ENCODE measurements at regions not wholly inside any gene's neighbourhood (a gene's known extent, or its start where the extent isn't known, plus 50 kb on each side); places are given as distances from the start of the nearest gene placed in this dataset.
"Not testable (repeated sequence)": the region's sequence is repeated elsewhere in the genome, so short reads cannot be mapped to it uniquely, and the experiment has no call there.

DNA sequence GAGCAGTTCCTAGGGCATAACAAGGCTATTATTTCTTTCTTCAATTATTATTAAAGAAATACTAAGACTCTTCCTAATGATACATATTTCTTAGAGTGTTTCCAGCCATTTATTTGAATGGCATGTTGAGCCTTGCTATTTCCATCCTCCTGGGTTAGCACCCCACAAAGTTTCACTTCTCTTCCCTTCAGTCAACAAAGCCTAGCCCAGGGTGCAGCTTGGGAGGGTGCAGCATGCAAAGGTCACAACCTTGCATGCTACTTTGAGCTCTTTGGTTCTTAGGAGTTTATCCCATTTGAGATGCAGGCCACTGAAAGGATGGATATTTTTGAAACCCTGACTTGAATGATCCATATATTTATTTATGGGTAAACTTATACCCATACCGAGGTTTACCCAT, 454.4 kb upstream of the MEIS1 start:
- Histone ChIP-seq H3K27me3 (replicated peaks; ENCODE audit: insufficient read depth) (no peaks in the 10 kb centered on the region), H3K9me3 (no peaks in the 10 kb centered on the region), H3K4me1 (ENCODE audit: control insufficient read depth in 1 of 2, low read depth in 2 of 2) (no peaks in the 10 kb centered on the region), H3K36me3 (no peaks in the 10 kb centered on the region), H3K27ac (no peak overlapping the region), H3K4me3 (no peak overlapping the region)
- no peak for TF ChIP-seq CTCF (IDR thresholded peaks at IDR 0.05)
- no peak for DNase-seq (ENCODE audit: low spot score)
- ATAC-seq (ENCODE audit: insufficient number of reproducible peaks, low FRiP score, low read depth): no peak

GRCh38 chr2:65979446-65979845, 455.5 kb upstream of the MEIS1 start:
- no peak for DNase-seq (ENCODE audit: low spot score)
- no peak for TF ChIP-seq CTCF (IDR thresholded peaks at IDR 0.05)
- no peak overlapping the region for H3K27ac ChIP-seq
- no peaks in the 10 kb centered on the region for H3K27me3 ChIP-seq (replicated peaks; ENCODE audit: insufficient read depth)
- no peaks in the 10 kb centered on the region for H3K4me1 ChIP-seq (ENCODE audit: control insufficient read depth in 1 of 2, low read depth in 2 of 2)
- no peaks in the 10 kb centered on the region for H3K36me3 ChIP-seq
- ATAC-seq (ENCODE audit: insufficient number of reproducible peaks, low FRiP score, low read depth): no peak
- H3K4me3 ChIP-seq: no peak overlapping the region
- no peaks in the 10 kb centered on the region for H3K9me3 ChIP-seq

- TF ChIP-seq CTCF (IDR thresholded peaks at IDR 0.05): no peak
- no peak for DNase-seq (ENCODE audit: low spot score)
These were observed 460.7 kb upstream of the MEIS1 start for GRCh38 chr2:65974067-65974723.

DNA sequence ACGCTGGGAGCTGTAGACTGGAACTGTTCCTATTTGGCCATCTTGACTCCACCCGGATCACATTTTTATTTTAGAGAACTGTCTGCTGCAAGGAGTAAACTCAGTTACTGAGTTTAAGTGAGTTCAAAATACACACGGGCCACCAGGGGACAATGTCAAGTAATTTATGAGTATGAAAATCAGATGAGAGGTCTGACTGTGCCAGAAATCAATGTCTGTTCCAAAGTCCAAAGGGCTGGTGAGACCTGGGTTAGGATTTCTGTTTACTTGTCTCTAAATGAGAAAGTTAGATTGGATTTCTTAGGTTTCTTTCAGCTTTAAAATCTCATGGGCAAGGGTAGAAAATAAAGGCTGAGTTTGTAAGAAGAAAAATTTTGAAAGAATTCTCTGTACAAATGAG, 465.8 kb upstream of the MEIS1 start:
- Histone ChIP-seq H3K27ac (no peak overlapping the region), H3K4me1 (ENCODE audit: control insufficient read depth in 1 of 2, low read depth in 2 of 2) (no peaks in the 10 kb centered on the region)
- ATAC-seq (ENCODE audit: insufficient number of reproducible peaks, low FRiP score, low read depth): no peak

More at GRCh38 chr2:65974067-65974723, 460.7 kb upstream of the MEIS1 start:
- Histone ChIP-seq H3K4me1 (ENCODE audit: control insufficient read depth in 1 of 2, low read depth in 2 of 2) (no peaks in the 10 kb centered on the region), H3K27ac (no peak overlapping the region), H3K4me3 (no peak overlapping the region), H3K27me3 (replicated peaks; ENCODE audit: insufficient read depth) (no peaks in the 10 kb centered on the region), H3K36me3 (no peaks in the 10 kb centered on the region), H3K9me3 (no peaks in the 10 kb centered on the region)
- no peak for ATAC-seq (ENCODE audit: insufficient number of reproducible peaks, low FRiP score, low read depth)

GRCh38 chr2:65963303-65963702, 471.6 kb upstream of the MEIS1 start:
- DNase-seq (ENCODE audit: low spot score); H3K36me3 ChIP-seq; H3K4me1 ChIP-seq (ENCODE audit: control insufficient read depth in 1 of 2, low read depth in 2 of 2); H3K27ac ChIP-seq; H3K27me3 ChIP-seq (replicated peaks; ENCODE audit: insufficient read depth); ATAC-seq (ENCODE audit: insufficient number of reproducible peaks, low FRiP score, low read depth); H3K4me3 ChIP-seq; H3K9me3 ChIP-seq: not testable (repeated sequence)

More for the DNA sequence above, 465.8 kb upstream of the MEIS1 start:
- Histone ChIP-seq H3K27me3 (replicated peaks; ENCODE audit: insufficient read depth) (no peaks in the 10 kb centered on the region), H3K4me3 (no peak overlapping the region), H3K36me3 (no peaks in the 10 kb centered on the region), H3K9me3 (no peaks in the 10 kb centered on the region)
- DNase-seq (ENCODE audit: low spot score): no peak
- no peak for TF ChIP-seq CTCF (IDR thresholded peaks at IDR 0.05)

- Histone ChIP-seq H3K9me3 (no peaks in the 10 kb centered on the region), H3K4me1 (ENCODE audit: control insufficient read depth in 1 of 2, low read depth in 2 of 2) (no peaks in the 10 kb centered on the region), H3K27me3 (replicated peaks; ENCODE audit: insufficient read depth) (no peaks in the 10 kb centered on the region), H3K36me3 (no peaks in the 10 kb centered on the region), H3K4me3 (no peak overlapping the region), H3K27ac (no peak overlapping the region)
- no peak for TF ChIP-seq CTCF (IDR thresholded peaks at IDR 0.05)
- DNase-seq (ENCODE audit: low spot score) (no peak), ATAC-seq (ENCODE audit: insufficient number of reproducible peaks, low FRiP score, low read depth) (no peak)
These were observed 474.0 kb upstream of the MEIS1 start for GRCh38 chr2:65960953-65961352.
